Ovary (tissue), 3 donors: ENCODE measurements at regions not wholly inside any gene's neighbourhood (a gene's known extent, or its start where the extent isn't known, plus 50 kb on each side); places are given as distances from the start of the nearest gene placed in this dataset.

Experiments
- CTCF ChIP-seq, 3 donors: fragments of 450-650 bp in 2 of 3; fragments of 200-600 bp in 1 of 3; IDR thresholded peaks; one replicate each; pipeline versions ENCODE4 v1.5.1 to v1.8.0; 2016 to 2022; ENCODE audit warnings: antibody characterized with exemption in 3 of 3, mild to moderate bottlenecking in 1 of 3
- EP300 ChIP-seq: sonication (generic); formaldehyde crosslinking; IDR thresholded peaks from one replicate; pipeline ENCODE4 v1.6.1; 2017; ENCODE audit warnings: antibody characterized with exemption
- donor health status: DM: no; HTN: no; CAD: no.

GRCh38 chr3:189467451-189467850 is 163.7 kb upstream of the TP63 start:
- no peak for TF ChIP-seq CTCF (IDR thresholded peaks at IDR 0.05)
- no peak for TF ChIP-seq EP300
